ENCODE measurements at regions not wholly inside any gene's neighbourhood (a gene's known extent, or its start where the extent isn't known, plus 50 kb on each side); places are given as distances from the start of the nearest gene placed in this dataset.

GRCh38 chr13:80166352-80166751 is 174.6 kb downstream of the SPRY2 start:
- Histone ChIP-seq H3K18ac (ENCODE audit: low read depth, low read length) (no peak overlapping the region), H3K9me3 (ENCODE audit: control insufficient read depth, insufficient read depth, low read length) (peaks cover 2% of the 10 kb centered on the region), H2BK20ac (ENCODE audit: low read depth, low read length) (no peak overlapping the region), H4K5ac (ENCODE audit: low read depth, low read length) (no peak overlapping the region), H2AK5ac (ENCODE audit: low read depth, low read length) (no peak overlapping the region), H2BK15ac (ENCODE audit: low read depth, low read length) (no peak overlapping the region), H3K23ac (ENCODE audit: low read depth, low read length) (no peak overlapping the region), H3K9ac (ENCODE audit: low read depth, low read length) (no peak overlapping the region), H3K79me1 (ENCODE audit: low read depth in 1 of 2, low read length in 2 of 2) (no peaks in the 10 kb centered on the region), H3K27me3 (ENCODE audit: control insufficient read depth, insufficient read depth, low read length) (no peaks in the 10 kb centered on the region), H4K8ac (ENCODE audit: low read depth in 2 of 2, low read length in 2 of 2) (no peak overlapping the region), H2BK120ac (ENCODE audit: low read depth, low read length) (no peak overlapping the region), H4K20me1 (ENCODE audit: insufficient read depth, low read length) (no peaks in the 10 kb centered on the region), H3K14ac (replicated peaks; ENCODE audit: low read depth, low read length) (no peak overlapping the region), H3K36me3 (ENCODE audit: control insufficient read depth, insufficient read depth, low read length) (no peaks in the 10 kb centered on the region), H3K4me3 (ENCODE audit: insufficient read depth, low read depth, low read length) (no peak overlapping the region), H3K4me1 (ENCODE audit: control insufficient read depth, insufficient read depth, low read length) (peaks cover 2% of the 10 kb centered on the region; the same call in 1 of the 2 replicates), H2BK5ac (ENCODE audit: low read depth, low read length, poor library complexity, severe bottlenecking) (no peak overlapping the region), H3K27ac (ENCODE audit: insufficient read depth, low read length) (no peak overlapping the region), H2AK9ac (replicated peaks; ENCODE audit: low read depth, low read length, poor library complexity) (no peak overlapping the region), H3K4ac (ENCODE audit: low read depth, low read length) (no peak overlapping the region), H2AFZ (replicated peaks; ENCODE audit: low read length, poor library complexity) (no peak overlapping the region), H4K91ac (ENCODE audit: insufficient read depth, low read depth, low read length) (no peak overlapping the region), H3K9me1 (ENCODE audit: insufficient read depth, low read length) (no peaks in the 10 kb centered on the region), H3K56ac (ENCODE audit: extremely low read depth, insufficient read depth, low read length) (no peak overlapping the region), H3K4me2 (ENCODE audit: low read depth, low read length) (no peak overlapping the region)
- CTCF ChIA-PET = no interaction called here
- POLR2A ChIA-PET (ENCODE audit: unreplicated experiment) = no interaction called here
- dilution Hi-C loops (cut with HindIII; ENCODE audit: low sequenced_read_pairs, unreplicated experiment) = no loop called here
- intact Hi-C loops (cut with micrococcal nuclease) = no loop called here
- TF ChIP-seq USF2 (IDR thresholded peaks at IDR 0.05; ENCODE audit: low read depth, low read length) (no peak), RAD21 (IDR thresholded peaks at IDR 0.05; ENCODE audit: low read length) (no peak), SMC3 (IDR thresholded peaks at IDR 0.05; ENCODE audit: low read depth, low read length) (no peak), POLR2A (IDR thresholded peaks at IDR 0.05; ENCODE audit: low read depth, low read length) (no peak), MXI1 (IDR thresholded peaks at IDR 0.05; ENCODE audit: borderline replicate concordance, low read depth, low read length) (no peak)
- 63% methylated on average over 2 of the region's 5 CpGs; no CpG with 5 or more reads in 1 of the 2 experiments for WGBS, 2 experiments (ENCODE audit: extremely low coverage in 2 of 2, insufficient read length in 1 of 2)
- ATAC-seq (ENCODE audit: low read depth) (no peak), DNase-seq (no peak)
- in situ Hi-C loops (cut with MboI; ENCODE audit: low sequenced_read_pairs) = no loop called here
- no TSS peak for BruUV-seq (replicated peaks)

Measured in IMR-90 (cell line).